ENCODE measurements at regions not wholly inside any gene's neighbourhood (a gene's known extent, or its start where the extent isn't known, plus 50 kb on each side); places are given as distances from the start of the nearest gene placed in this dataset.

DNA sequence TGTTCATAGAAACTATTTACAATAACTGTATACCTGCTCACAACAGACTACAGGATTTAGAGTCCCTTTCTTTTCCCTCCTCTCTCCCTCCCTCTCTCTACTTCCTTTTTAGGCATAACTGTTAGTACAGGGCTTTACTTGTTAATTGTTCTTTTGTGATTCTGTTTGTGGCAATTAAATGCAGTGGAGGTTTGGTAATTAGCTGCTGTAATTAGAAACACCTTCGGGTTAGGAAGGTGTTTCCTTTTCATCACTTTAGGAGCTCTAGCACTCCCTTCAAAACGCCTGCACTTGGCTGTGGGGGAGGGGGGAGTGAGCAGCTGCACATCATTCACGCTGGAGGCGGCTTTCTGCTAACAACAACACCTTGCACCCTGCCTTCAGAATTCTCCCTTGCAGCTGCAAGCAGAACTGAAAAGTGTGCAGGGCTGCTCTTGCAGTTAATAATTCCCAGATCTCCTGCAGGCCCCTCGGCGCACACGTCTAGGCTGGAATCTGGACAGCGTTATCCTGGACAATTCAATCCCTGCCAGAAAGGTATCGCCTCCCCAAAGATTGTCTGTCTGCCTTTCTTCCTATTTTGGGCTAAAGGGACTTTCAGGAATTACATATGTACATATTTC, 242.6 kb upstream of the RGMA start:
- WGBS (ENCODE audit: insufficient coverage) = 23% methylated on average over 5 of the region's 9 CpGs
- H3K27ac ChIP-seq (ENCODE audit: low read length) = peak overlapping the region; percentile 78
- no peaks in the 10 kb centered on the region for H3K9me3 ChIP-seq (replicated peaks; ENCODE audit: control insufficient read depth, low read depth, low read length)
- DNase-seq = peak; percentile 45
- H3K4me1 ChIP-seq (ENCODE audit: control insufficient read depth, insufficient read depth, low read length) = peaks cover 18% of the 10 kb centered on the region
- H3K36me3 ChIP-seq (ENCODE audit: control insufficient read depth, insufficient read depth, low read length) = no peaks in the 10 kb centered on the region
- no peak overlapping the region for H3K4me3 ChIP-seq (ENCODE audit: low read length)
- H3K27me3 ChIP-seq (ENCODE audit: control insufficient read depth, insufficient read depth, low read length) = peaks cover 11% of the 10 kb centered on the region

DNA sequence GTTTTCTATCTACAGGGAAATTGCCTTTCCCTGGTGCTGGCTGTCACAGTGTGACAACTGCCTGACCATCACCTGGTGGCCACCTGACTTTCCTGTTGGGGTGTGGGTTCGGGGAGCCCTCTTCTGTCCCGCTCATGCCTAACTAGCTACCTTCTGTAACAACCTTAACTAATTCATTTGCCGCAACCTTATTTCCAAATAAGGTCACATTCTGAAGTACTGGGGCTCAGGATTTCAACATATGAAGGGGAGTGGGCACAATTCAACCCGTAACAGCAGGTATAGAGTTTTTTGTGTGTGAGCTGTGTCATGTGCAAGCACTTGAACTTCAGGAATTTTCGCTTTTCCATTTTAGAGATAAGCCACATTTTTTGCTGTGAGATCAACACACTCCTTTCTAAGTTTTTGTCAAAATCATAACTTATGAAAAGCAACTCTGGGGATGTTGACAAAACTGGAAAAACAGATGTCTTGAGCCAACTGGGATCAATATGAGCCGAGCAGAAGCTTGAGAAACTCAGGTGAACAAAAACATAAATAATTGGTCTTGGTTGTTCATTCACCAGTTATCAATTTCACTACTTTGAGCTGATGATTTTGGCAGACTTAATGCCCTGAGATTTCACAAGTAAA, 242.0 kb upstream of the RGMA start:
- no peak overlapping the region for H3K27ac ChIP-seq (ENCODE audit: low read length)
- WGBS (ENCODE audit: insufficient coverage) = 33% methylated on average over 1 of the region's 6 CpGs
- no peak overlapping the region for H3K4me3 ChIP-seq (ENCODE audit: low read length)
- H3K4me1 ChIP-seq (ENCODE audit: control insufficient read depth, insufficient read depth, low read length) = peaks cover 18% of the 10 kb centered on the region
- no peaks in the 10 kb centered on the region for H3K9me3 ChIP-seq (replicated peaks; ENCODE audit: control insufficient read depth, low read depth, low read length)
- no peak for DNase-seq
- H3K36me3 ChIP-seq (ENCODE audit: control insufficient read depth, insufficient read depth, low read length) = no peaks in the 10 kb centered on the region
- peaks cover 11% of the 10 kb centered on the region for H3K27me3 ChIP-seq (ENCODE audit: control insufficient read depth, insufficient read depth, low read length)

DNA sequence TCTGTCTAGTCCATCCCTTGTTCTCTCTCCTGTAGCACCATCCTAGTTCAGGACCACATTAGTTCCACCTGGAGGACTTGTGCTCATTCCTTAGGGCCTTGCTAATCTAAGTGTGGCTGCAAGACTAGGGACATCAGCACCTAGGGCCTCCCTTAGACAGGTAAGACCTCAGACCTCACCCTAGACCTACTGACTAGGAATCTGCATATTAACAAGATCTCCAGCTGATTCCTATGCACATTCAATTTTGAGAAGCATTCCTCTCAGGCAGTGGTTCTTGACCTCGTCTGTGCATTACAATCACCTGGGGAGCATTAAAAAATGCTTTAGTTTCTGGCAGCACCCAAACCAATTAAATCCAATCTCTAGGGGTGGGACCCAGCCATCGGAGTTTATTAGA, 238.4 kb upstream of the RGMA start:
- Histone ChIP-seq H3K27ac (ENCODE audit: low read length) (no peak overlapping the region), H3K27me3 (ENCODE audit: control insufficient read depth, insufficient read depth, low read length) (no peaks in the 10 kb centered on the region), H3K9me3 (replicated peaks; ENCODE audit: control insufficient read depth, low read depth, low read length) (no peaks in the 10 kb centered on the region), H3K4me1 (ENCODE audit: control insufficient read depth, insufficient read depth, low read length) (peaks cover 6% of the 10 kb centered on the region), H3K36me3 (ENCODE audit: control insufficient read depth, insufficient read depth, low read length) (no peaks in the 10 kb centered on the region), H3K4me3 (ENCODE audit: low read length) (no peak overlapping the region)
- no peak for DNase-seq
- 50% methylated on average over 1 of the region's 2 CpGs for WGBS (ENCODE audit: insufficient coverage)

DNA sequence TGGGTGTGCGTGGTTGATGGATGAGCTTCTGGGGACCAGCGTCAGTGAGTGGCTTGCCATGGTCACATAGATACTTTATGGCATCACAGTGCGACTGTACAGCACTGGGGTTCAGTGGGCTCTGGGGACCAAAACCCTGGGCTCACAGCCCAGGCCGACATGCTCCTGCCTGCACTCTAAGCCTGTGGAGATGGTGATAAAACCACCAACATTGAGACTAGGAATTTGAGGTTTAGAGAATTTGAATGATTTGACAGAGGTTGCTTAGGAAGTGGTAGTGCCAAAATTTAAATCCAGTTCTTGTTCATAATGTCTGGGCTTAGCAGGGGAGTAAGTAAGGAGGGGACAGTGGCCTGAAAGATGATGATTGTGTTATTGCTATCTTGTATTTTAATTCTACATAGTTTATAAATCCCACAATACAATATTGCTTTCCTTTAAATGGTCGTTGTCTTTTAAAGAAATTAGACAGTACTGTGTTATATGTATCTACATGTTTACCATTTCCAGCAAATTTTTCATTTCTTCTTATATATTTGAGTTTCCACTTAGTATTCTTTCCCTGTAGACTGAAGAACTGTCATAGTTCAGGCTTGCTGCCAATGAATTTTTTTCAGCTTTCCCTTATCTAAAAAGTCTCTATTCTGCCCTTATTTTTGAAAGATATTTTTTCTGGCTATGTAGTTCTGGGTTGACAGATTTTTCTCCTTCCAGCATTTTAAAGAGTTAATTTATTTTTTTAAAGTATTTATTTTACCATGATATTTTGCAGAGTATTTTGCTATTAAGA, 235.4 kb upstream of the RGMA start:
- no peak overlapping the region for H3K4me3 ChIP-seq (ENCODE audit: low read length)
- no peak overlapping the region for H3K27ac ChIP-seq (ENCODE audit: low read length)
- H3K4me1 ChIP-seq (ENCODE audit: control insufficient read depth, insufficient read depth, low read length) = no peaks in the 10 kb centered on the region
- no peaks in the 10 kb centered on the region for H3K27me3 ChIP-seq (ENCODE audit: control insufficient read depth, insufficient read depth, low read length)
- 54% methylated on average over 3 of the region's 5 CpGs for WGBS (ENCODE audit: insufficient coverage)
- peak; percentile 35 for DNase-seq
- H3K36me3 ChIP-seq (ENCODE audit: control insufficient read depth, insufficient read depth, low read length) = no peaks in the 10 kb centered on the region
- H3K9me3 ChIP-seq (replicated peaks; ENCODE audit: control insufficient read depth, low read depth, low read length) = no peaks in the 10 kb centered on the region

DNA sequence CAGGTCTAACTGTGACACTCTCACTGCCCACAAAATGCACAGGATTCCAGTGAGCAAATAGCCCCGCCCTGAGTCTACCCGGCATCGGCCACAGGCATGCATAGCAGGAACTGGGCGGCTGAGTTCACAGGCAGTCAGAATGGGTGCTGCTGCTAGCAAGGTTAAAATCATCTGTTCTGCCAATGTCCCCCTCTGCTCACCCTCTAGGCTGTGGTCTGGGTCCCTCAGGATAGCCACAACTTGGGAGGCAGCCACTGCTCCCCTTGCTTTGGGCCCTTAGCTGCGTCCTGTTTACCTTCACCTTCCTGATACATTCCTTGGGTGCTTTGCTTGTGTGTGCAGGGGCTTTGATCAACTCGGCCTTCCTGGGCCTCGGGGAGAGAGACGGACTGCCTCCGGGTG, 232.9 kb upstream of the RGMA start:
- WGBS (ENCODE audit: insufficient coverage) = 57% methylated on average over 7 of the region's 9 CpGs
- no peak for DNase-seq
- no peak overlapping the region for H3K4me3 ChIP-seq (ENCODE audit: low read length)
- no peaks in the 10 kb centered on the region for H3K27me3 ChIP-seq (ENCODE audit: control insufficient read depth, insufficient read depth, low read length)
- H3K4me1 ChIP-seq (ENCODE audit: control insufficient read depth, insufficient read depth, low read length) = no peaks in the 10 kb centered on the region
- no peaks in the 10 kb centered on the region for H3K9me3 ChIP-seq (replicated peaks; ENCODE audit: control insufficient read depth, low read depth, low read length)
- H3K27ac ChIP-seq (ENCODE audit: low read length) = no peak overlapping the region
- H3K36me3 ChIP-seq (ENCODE audit: control insufficient read depth, insufficient read depth, low read length) = no peaks in the 10 kb centered on the region

DNA sequence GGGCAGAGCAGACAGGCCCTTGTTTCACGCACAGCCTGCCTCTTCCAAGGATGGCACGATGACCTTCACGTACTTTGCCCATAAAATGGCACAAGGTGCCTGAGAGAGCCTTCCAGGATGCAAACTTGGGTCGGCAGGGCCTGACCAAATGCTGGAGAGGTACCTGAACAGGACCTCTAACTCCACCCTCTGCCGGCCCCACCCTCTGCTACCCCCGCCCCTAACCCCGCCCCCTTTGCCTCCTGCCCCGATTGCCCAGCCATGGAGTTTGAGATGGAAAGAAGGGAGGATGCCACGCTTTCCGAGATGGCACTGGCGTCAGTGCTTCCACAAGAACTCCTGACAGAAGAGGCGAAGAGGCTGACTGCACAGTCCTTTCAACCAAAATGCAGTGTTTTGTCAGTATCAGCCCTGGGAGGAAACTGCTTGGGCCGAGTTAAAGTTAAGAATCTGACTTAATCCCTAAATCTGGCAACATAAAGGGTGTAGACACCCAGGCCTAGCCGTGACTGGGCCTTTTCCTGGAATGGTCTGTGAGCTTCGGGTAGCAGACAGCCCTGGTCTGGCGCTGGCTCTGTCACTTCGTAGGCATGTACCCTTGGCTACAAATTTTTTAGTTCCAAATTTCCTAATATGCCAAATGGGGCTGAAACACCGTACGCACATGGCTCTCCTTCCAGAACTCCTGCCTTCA, 230.3 kb upstream of the RGMA start:
- no peaks in the 10 kb centered on the region for H3K9me3 ChIP-seq (replicated peaks; ENCODE audit: control insufficient read depth, low read depth, low read length)
- no peak overlapping the region for H3K4me3 ChIP-seq (ENCODE audit: low read length)
- H3K4me1 ChIP-seq (ENCODE audit: control insufficient read depth, insufficient read depth, low read length) = no peaks in the 10 kb centered on the region
- no peaks in the 10 kb centered on the region for H3K36me3 ChIP-seq (ENCODE audit: control insufficient read depth, insufficient read depth, low read length)
- no peak overlapping the region for H3K27ac ChIP-seq (ENCODE audit: low read length)
- H3K27me3 ChIP-seq (ENCODE audit: control insufficient read depth, insufficient read depth, low read length) = no peaks in the 10 kb centered on the region
- DNase-seq = no peak
- 82% methylated on average over 9 of the region's 19 CpGs for WGBS (ENCODE audit: insufficient coverage)

DNA sequence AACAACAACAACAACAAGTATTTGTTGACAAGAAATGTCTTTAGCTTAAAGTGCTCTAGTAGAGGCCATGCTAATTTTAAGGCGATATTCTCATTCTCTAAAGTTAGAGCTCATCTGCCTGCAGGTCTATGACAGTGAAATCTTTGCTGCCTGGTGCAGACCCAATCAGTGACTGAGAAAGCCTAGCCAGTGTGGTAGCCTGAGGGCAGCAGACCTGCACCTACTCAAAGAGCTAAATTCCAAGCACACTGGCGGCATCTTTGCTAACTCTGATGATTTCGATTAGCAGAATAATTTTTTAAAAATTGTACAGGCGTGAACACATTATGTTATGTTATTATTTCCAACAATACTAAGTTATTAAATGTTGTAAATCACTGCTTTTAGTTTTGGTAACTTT, 228.8 kb upstream of the RGMA start:
- H3K4me1 ChIP-seq (ENCODE audit: control insufficient read depth, insufficient read depth, low read length) = peaks cover 5% of the 10 kb centered on the region
- no CpG with 5 or more reads among the region's 4 CpGs for WGBS (ENCODE audit: insufficient coverage)
- no peaks in the 10 kb centered on the region for H3K27me3 ChIP-seq (ENCODE audit: control insufficient read depth, insufficient read depth, low read length)
- no peak overlapping the region for H3K4me3 ChIP-seq (ENCODE audit: low read length)
- H3K27ac ChIP-seq (ENCODE audit: low read length) = no peak overlapping the region
- no peaks in the 10 kb centered on the region for H3K36me3 ChIP-seq (ENCODE audit: control insufficient read depth, insufficient read depth, low read length)
- H3K9me3 ChIP-seq (replicated peaks; ENCODE audit: control insufficient read depth, low read depth, low read length) = no peaks in the 10 kb centered on the region
- DNase-seq = no peak

DNA sequence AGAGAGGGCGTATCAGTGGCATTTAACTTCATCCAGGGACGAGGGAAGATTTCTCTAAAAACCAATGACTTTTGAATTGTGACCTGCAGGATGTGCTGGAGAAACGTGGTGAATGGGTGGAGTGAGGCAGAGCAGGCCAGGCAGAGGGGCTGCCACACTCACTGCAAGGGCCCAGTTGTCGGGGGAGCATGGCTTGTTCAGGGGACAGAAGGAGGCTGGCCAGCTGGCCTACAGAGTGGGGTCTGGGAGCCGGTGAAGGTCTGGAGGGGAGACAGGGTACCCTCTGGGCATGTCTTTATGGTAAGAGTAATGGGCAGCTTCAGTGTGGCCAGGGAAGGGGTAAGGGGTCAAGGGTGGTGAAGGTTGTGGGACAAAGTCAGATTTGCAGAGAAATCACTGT, 225.2 kb upstream of the RGMA start:
- H3K9me3 ChIP-seq (replicated peaks; ENCODE audit: control insufficient read depth, low read depth, low read length) = no peaks in the 10 kb centered on the region
- H3K4me3 ChIP-seq (ENCODE audit: low read length) = no peak overlapping the region
- WGBS (ENCODE audit: insufficient coverage) = 90% methylated on average over 5 of the region's 5 CpGs
- peaks cover 5% of the 10 kb centered on the region for H3K4me1 ChIP-seq (ENCODE audit: control insufficient read depth, insufficient read depth, low read length)
- DNase-seq = no peak
- no peaks in the 10 kb centered on the region for H3K36me3 ChIP-seq (ENCODE audit: control insufficient read depth, insufficient read depth, low read length)
- H3K27ac ChIP-seq (ENCODE audit: low read length) = no peak overlapping the region
- no peaks in the 10 kb centered on the region for H3K27me3 ChIP-seq (ENCODE audit: control insufficient read depth, insufficient read depth, low read length)

DNA sequence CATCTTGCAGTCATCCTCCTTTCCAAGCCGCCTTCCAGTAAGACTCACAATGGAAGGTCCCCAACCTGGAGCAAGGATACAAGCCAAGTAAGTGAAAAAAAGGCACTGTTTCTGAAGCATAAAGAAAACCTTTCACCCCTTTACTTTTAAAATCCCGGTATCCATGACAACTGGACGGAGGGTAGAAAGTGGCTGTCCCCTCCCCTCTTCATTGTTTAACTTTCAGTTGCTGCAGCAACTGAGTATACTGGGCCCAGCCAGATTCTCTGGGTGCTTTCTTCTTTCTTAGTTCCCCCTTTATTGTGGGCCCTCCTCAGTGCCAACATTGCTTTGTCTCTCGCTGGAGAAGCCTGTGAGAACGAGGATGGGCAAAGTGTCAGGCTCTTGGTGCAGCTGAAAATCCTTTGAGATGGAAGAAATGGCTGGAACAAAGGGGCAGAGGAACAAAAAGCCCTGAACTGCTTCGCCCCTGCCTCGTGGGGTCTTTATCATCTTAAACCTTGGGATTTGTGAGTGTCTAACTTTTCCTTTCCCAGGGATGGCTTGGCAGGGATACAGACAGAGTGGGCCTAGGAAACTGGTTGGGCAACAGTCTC, 224.0 kb upstream of the RGMA start:
- Histone ChIP-seq H3K36me3 (ENCODE audit: control insufficient read depth, insufficient read depth, low read length) (no peaks in the 10 kb centered on the region), H3K9me3 (replicated peaks; ENCODE audit: control insufficient read depth, low read depth, low read length) (no peaks in the 10 kb centered on the region), H3K4me1 (ENCODE audit: control insufficient read depth, insufficient read depth, low read length) (peaks cover 5% of the 10 kb centered on the region), H3K4me3 (ENCODE audit: low read length) (no peak overlapping the region), H3K27ac (ENCODE audit: low read length) (peak overlapping the region; percentile 59), H3K27me3 (ENCODE audit: control insufficient read depth, insufficient read depth, low read length) (no peaks in the 10 kb centered on the region)
- WGBS (ENCODE audit: insufficient coverage) = 34% methylated on average over 6 of the region's 7 CpGs
- peak; percentile 85 for DNase-seq

DNA sequence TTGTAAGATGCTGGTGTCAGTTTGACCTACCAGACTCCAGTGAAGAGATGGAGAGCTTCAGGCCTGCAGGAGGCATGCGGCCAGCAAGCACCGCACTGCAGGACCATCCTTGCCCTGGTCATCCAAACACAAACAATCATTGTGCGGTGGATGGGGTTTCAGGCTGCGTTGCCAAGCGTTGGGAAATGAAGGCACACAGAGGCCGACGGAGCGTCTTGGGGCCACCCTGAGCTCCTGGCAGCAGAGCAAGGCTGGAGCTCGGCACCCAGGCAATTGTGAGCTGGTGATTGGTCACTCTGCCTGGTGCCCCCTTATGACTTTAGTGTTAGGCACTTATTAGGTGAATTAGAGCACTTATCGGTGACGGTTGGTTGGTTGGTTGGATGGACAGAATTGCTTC, 222.6 kb upstream of the RGMA start:
- no peak overlapping the region for H3K4me3 ChIP-seq (ENCODE audit: low read length)
- WGBS (ENCODE audit: insufficient coverage) = 82% methylated on average over 9 of the region's 11 CpGs
- H3K27me3 ChIP-seq (ENCODE audit: control insufficient read depth, insufficient read depth, low read length) = no peaks in the 10 kb centered on the region
- no peaks in the 10 kb centered on the region for H3K9me3 ChIP-seq (replicated peaks; ENCODE audit: control insufficient read depth, low read depth, low read length)
- peaks cover 5% of the 10 kb centered on the region for H3K4me1 ChIP-seq (ENCODE audit: control insufficient read depth, insufficient read depth, low read length)
- no peaks in the 10 kb centered on the region for H3K36me3 ChIP-seq (ENCODE audit: control insufficient read depth, insufficient read depth, low read length)
- no peak overlapping the region for H3K27ac ChIP-seq (ENCODE audit: low read length)
- no peak for DNase-seq

Data from muscle of leg (tissue), 3 donors.